ENCODE measurements at regions not wholly inside any gene's neighbourhood (a gene's known extent, or its start where the extent isn't known, plus 50 kb on each side); places are given as distances from the start of the nearest gene placed in this dataset.

- H3K27ac ChIP-seq = no peak overlapping the region
- no peak for DNase-seq
Measured at GRCh38 chr18:43934322-43934721, 657.0 kb upstream of the SYT4 start.

GRCh38 chr18:43934781-43935471, 657.6 kb upstream of the SYT4 start:
- Histone ChIP-seq H3K4me3 (no peak overlapping the region), H3K4me1 (no peaks in the 10 kb centered on the region), H3K9me3 (no peaks in the 10 kb centered on the region), H3K27ac (no peak overlapping the region), H3K27me3 (ENCODE audit: low read depth) (no peaks in the 10 kb centered on the region), H3K36me3 (no peaks in the 10 kb centered on the region)
- ATAC-seq = no peak
- TF ChIP-seq CTCF (IDR thresholded peaks at IDR 0.05) = no peak
- intact Hi-C loops (cut with DNase I) = no loop called here
- no peak for DNase-seq

More at GRCh38 chr18:43934322-43934721, 657.0 kb upstream of the SYT4 start:
- TF ChIP-seq CTCF (IDR thresholded peaks at IDR 0.05) = no peak
- Histone ChIP-seq H3K27me3 (ENCODE audit: low read depth) (no peaks in the 10 kb centered on the region), H3K4me3 (no peak overlapping the region), H3K9me3 (no peaks in the 10 kb centered on the region), H3K4me1 (no peaks in the 10 kb centered on the region), H3K36me3 (no peaks in the 10 kb centered on the region)
- no peak for ATAC-seq
- intact Hi-C loops (cut with DNase I) = no loop called here

GRCh38 chr18:43936176-43936575, 658.9 kb upstream of the SYT4 start:
- no peak for DNase-seq
- ATAC-seq = no peak
- Histone ChIP-seq H3K4me3 (no peak overlapping the region), H3K27me3 (ENCODE audit: low read depth) (no peaks in the 10 kb centered on the region), H3K9me3 (no peaks in the 10 kb centered on the region), H3K27ac (no peak overlapping the region), H3K4me1 (no peaks in the 10 kb centered on the region), H3K36me3 (no peaks in the 10 kb centered on the region)
- intact Hi-C loops (cut with DNase I) = no loop called here
- no peak for TF ChIP-seq CTCF (IDR thresholded peaks at IDR 0.05)

- Histone ChIP-seq H3K4me1 (no peaks in the 10 kb centered on the region), H3K27me3 (ENCODE audit: low read depth) (no peaks in the 10 kb centered on the region), H3K4me3 (no peak overlapping the region), H3K36me3 (no peaks in the 10 kb centered on the region), H3K9me3 (no peaks in the 10 kb centered on the region), H3K27ac (no peak overlapping the region)
- ATAC-seq = no peak
- no peak for DNase-seq
- intact Hi-C loops (cut with DNase I) = no loop called here
- no peak for TF ChIP-seq CTCF (IDR thresholded peaks at IDR 0.05)
Measured at GRCh38 chr18:43949291-43949690, 672.0 kb upstream of the SYT4 start.

- no peak for ATAC-seq
- H3K27me3 ChIP-seq (ENCODE audit: low read depth) = no peaks in the 10 kb centered on the region
- no peak for TF ChIP-seq CTCF (IDR thresholded peaks at IDR 0.05)
- H3K36me3 ChIP-seq = no peaks in the 10 kb centered on the region
- no peaks in the 10 kb centered on the region for H3K4me1 ChIP-seq
- no peaks in the 10 kb centered on the region for H3K9me3 ChIP-seq
- H3K27ac ChIP-seq = no peak overlapping the region
- intact Hi-C loops (cut with DNase I) = no loop called here
- DNase-seq = no peak
- no peak overlapping the region for H3K4me3 ChIP-seq
Measured at GRCh38 chr18:43950062-43950461, 672.8 kb upstream of the SYT4 start.

All from lower lobe of right lung (tissue), 2 donors.